Mucosa of gallbladder (tissue), 1 donor: ENCODE measurements at regions not wholly inside any gene's neighbourhood (a gene's known extent, or its start where the extent isn't known, plus 50 kb on each side); places are given as distances from the start of the nearest gene placed in this dataset.
A peak's percentile ranks its signal among the peaks of the same experiment; 100 is the strongest.
"Not testable (repeated sequence)": the region's sequence is repeated elsewhere in the genome, so short reads cannot be mapped to it uniquely, and the experiment has no call there.

ENCODE experiments used
- DNase-seq: peaks from one replicate; pipeline ENCODE4 v3.0.0-alpha.2; 2020; ENCODE audit warnings: low spot score
- donor health status: DM: no; HTN: no; CAD: no.

- no peak for DNase-seq
Observed at GRCh38 chr2:61626827-61627226, 88.7 kb upstream of the XPO1 start.

- DNase-seq = no peak
Observed at GRCh38 chr2:61623747-61624146, 85.6 kb upstream of the XPO1 start.

- DNase-seq = no peak
Observed at GRCh38 chr2:61620244-61621159, 82.3 kb upstream of the XPO1 start.

GRCh38 chr2:61619561-61619960, 81.4 kb upstream of the XPO1 start:
- DNase-seq = no peak

GRCh38 chr2:61617610-61618009, 79.5 kb upstream of the XPO1 start:
- no peak for DNase-seq

GRCh38 chr2:61605245-61605644, 67.1 kb upstream of the XPO1 start:
- no peak for DNase-seq

GRCh38 chr2:61604433-61604832, 66.3 kb upstream of the XPO1 start:
- DNase-seq = no peak

GRCh38 chr2:61598515-61599156, 60.5 kb upstream of the XPO1 start:
- peak; percentile 15 for DNase-seq

GRCh38 chr2:61597300-61598289, 59.4 kb upstream of the XPO1 start:
- DNase-seq = no peak

- not testable (repeated sequence) for DNase-seq
Observed at GRCh38 chr2:61594201-61594600, 56.0 kb upstream of the XPO1 start.

- DNase-seq = not testable (repeated sequence)
Observed at GRCh38 chr2:61593648-61594047, 55.5 kb upstream of the XPO1 start.

GRCh38 chr2:61590214-61590613, 52.1 kb upstream of the XPO1 start:
- no peak for DNase-seq

- DNase-seq = no peak
Observed at GRCh38 chr2:61588566-61588965, 50.4 kb upstream of the XPO1 start.
